Stimulated activated CD4-positive, alpha-beta T cell treated with anti-CD3 and anti-CD28 coated beads, Interleukin-4, amount 100 ng/mL, for 4 hours (primary cell): ENCODE measurements at regions not wholly inside any gene's neighbourhood (a gene's known extent, or its start where the extent isn't known, plus 50 kb on each side); places are given as distances from the start of the nearest gene placed in this dataset.

Experiments used
- DNase-seq, 2 experiments: peaks; one replicate each; pipeline ENCODE4 v3.0.0-alpha.2; 2020

DNA sequence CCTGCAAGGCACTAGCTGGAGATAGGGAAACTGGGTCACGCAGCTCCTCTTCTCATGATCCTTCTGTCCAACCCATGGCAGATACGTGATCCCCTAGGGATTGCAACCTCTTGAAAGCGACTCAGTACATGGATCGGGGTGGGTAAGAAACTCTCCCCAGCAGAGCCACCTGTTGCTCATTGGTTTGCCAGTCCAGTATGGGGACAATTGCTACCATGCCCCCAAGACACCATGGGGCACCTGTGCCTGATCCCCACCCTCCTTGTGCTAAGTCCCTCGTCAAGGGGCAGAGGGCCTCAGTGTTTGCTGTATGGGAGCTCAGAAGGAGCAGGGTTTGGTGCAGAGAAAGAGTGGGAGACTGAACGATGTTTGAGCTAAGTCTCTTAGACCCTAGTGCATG, 500.9 kb downstream of the ENC1 start:
- no peak for DNase-seq

DNA sequence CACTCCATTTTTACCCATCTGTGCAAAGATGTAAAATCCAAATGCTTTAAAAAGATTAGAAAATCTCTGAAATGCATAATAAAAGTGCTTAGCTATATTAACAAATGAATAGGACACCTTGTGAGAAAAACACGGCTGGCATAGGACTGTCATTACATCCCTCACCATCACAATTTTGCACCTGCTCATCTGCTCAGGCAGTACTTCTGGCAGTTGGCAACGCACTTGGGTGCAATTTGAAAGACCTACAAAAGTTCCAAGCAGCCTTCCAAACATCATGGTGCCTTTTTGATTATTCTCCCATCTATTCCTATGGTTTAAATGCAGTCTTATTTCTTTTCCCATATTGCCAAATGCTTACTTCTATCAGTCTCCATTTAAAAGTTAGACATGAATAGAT, 501.8 kb downstream of the ENC1 start:
- no peak for DNase-seq

DNA sequence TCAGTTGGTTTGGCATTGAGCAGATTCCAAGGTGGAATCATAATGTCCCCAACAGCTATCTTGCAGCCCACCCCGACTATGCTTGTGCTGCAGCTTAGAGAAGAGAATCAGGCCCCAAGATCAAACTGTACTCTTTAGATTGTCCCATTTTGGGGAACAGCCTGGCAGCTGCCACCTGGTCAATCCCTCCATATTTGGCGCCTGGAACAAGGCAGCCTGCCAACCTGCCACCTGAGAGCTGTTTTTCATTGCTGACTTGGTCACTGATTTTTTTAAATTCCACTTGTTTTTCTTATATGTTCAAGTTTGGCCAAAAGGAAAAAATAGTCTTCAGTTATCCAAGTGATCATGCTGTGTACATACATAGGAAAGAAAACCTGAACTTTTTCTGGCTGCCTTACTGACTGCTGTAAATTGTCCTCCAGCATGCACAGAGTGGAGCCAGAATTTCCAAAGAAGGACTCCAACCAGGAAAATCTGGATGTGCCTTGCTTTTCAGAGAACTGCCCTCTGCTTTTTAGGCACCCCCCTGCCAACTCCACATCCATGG, 504.2 kb downstream of the ENC1 start:
- no peak for DNase-seq

DNA sequence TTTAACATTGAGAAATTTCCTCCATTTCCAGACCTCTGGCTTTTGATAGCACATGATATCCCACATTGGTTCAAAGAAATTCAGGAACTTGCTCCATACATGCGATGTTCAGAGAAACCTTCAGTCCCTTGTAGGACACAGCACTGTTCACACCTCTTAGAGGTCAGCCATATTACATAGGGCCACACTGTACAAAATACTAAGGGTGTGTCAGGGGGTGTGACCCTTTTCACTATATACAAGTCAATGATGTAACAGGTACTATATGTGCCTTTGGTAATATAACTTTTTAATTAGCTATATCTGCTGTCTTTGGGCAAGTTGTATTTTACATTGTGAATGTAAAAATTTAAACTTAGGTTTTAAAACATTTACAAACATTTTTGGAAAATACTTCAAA, 505.5 kb downstream of the ENC1 start:
- no peak for DNase-seq

DNA sequence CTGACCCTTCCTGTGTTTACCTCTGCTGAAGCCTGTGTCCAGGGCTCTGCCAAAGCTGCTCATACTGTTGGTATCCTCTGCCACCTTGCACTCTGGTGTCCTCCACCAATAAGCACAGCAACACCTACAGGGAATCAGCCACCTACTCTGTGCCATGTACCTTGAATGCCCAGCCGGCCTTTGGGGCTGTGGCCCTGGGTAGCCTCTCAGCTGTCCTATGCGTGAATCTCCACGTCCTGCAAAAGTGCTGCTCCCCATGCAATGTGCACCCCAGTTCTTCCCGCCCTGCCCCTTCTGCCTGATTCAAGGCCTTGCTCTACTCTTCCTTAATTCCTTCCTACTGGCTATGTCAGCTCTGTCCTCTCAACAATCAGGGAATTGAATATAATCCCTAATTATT, 506.5 kb downstream of the ARHGEF28 start:
- DNase-seq = no peak

DNA sequence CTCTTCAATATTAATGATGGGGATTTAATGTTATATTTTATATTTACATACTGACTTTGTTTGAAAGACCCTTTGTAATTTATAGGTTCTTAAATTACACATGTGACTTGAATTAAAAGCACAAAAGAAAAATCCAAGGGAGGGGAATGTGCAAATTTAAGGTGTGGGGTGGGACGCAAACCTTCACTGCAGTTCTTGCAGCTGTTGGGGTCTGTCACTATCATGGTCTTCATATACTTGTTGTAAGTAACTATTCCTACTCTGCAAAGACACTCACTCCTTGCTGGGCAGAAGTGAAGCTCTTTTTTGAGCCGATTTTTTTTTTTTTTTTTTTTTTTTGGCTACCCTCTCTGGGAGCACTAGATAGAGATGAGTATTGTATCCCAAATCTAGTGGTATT, 505.3 kb downstream of the ARHGEF28 start:
- DNase-seq = no peak

DNA sequence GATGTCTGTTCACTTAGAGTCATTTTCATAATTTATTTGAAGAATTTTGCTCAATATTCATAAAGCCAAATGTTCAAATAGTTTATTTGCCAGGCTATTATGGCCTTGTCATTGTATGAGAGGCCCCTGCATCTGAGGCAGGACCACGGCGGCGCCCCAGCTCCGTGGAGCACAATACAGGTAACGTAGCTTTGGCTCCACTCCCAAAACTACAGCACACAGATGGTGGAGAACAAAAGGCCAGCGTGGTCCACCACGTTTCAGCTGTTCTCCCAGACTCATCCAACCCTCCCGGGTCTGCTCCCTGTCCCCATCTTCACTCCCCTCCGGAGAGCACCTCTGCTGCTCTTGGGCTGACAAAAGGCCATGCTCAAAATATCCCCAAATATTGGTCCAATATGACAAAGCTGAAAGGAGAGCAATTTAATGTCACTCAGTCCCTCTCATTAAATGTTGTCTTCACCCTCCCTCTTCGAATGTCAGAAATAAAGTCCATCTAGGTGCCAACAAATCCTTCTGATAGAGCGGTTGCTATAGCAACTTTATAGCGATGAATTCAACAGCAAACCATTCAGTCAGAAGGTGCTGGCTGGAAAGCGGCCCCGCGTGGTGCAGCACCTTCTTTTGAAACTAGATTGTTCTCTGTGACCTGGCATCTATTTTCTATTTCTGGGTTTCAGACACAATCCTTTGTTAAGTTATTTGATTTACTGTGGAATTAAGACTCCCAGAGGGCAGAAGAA, 504.3 kb downstream of the ARHGEF28 start:
- DNase-seq = no peak

DNA sequence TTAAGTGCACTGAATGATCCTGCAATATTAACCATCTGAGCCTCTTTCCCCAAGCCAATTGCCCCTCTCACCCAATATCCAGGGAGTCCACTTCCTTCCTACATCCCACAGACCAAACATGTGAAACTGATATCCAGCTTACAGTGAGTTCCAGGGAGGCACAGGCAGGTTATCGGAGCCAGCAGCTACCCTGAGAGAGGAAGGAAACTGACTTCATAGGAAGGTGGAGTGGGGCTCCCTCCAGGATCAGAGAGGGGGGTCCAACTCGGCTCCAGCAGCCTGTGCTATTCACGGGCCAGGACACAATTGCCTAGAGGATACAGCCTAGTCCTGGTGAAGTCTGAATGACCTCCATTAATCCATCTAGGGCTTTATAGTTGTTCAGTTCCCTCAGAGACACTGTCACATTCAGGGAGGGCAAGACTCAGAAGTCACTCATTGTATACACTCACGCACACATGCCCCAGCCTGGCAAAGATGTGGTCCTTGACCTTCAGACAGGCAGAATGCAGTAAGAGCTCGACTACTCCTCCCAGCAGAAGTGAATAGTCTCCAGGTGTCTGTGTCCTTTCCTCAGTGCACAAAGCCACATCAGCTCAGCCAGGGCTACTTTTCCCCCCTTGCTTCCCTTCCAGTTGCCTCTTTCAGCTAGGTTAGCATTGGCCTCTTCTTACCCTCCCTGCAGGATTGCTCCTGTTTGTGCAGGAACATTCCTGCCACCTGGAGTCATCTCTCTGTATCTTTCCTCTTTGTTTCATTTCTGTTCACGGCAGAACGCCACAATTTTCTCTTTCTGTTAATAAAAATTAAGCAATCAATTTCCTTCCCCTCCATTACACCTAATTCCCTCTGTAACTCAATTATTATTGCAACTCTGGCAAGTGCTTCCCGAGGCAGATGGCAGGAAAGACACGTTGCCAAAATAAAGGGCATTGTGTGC, 501.7 kb downstream of the ARHGEF28 start:
- no peak for DNase-seq

DNA sequence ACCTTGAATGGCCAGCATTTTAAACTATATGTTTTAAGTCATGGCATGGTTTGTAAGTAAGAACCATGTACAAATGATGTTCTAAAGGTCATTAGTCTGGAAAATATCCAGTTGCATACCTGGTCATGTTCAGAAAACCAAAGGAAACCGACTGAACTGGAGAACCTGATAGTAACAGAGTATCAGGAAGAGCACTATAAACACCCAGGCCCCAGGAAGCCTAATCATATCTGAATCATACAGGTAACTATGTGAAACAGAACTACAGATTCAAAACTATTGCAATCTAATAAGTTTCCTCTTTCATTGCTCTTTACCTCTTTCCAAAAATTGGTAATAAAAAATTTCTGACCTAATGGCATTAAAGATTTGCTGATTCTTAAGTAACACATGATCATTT, 500.3 kb downstream of the ARHGEF28 start:
- DNase-seq = no peak

DNA sequence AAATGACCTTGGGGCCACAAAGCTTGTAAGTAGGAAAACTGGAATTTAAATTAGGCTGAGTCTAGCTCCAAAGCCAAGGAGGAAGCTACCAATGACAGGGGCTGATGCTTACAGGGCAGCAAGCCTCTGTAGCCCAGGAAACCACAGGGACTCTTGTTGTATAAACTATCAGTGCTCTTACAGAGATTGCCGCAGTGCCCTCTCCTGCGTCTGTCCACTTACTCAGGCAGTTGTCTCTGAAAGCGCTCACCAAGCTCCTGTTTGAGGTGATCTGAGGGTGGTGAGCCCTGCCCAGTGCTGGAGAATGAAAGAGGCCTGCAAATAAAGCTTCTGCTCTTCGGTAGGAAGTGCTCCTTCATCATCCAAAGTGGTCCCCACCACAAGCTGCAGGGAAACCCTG, 498.8 kb downstream of the ARHGEF28 start:
- DNase-seq = no peak

DNA sequence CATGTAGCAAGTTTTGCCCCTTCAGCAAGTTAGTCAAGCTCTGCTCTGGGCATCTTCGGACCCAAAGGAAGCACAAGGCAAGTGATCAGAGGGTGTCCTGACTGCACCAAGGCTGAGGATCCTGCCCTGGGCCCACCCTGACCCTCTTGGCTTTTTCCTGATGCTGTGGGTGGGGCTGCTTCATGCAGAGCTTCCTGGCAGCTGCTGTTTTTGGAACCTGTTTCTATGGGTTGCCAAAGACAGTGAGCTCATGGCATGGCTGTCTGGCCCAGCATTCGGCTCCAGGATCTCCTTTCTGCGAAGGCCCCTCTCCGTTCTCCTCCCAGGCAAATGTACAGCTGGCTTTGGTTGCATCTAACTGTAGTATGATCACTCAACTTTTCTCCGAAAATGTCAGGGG, 497.9 kb downstream of the ARHGEF28 start:
- DNase-seq = no peak

DNA sequence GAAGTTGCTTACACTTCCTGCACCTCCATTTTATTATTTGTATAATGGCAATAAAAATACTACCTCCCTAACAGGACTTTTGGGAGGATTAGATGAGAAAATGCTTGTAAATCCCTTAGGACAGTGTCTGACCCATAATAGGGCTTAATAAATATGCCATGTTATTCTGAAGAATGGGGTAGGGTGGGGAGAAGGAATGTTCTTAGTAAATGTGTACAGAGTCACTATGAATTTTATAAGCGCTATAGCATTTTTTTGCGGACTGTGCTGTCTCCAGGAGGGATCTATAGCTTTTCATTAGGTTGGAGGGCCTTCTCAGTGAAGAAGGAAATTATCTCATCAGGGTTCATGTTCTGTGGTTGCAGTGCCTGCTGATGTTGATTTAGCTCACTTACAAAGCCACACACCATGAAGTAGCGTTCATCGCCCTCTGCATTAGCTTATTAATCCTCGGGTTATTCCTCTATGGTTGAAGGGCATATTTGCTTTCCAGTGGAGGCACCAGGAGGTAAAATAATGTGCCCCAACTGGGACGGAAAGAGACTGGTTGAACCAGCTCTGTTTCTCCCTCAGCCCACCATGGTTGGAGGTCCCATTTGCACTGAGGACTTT, 497.1 kb downstream of the ARHGEF28 start:
- DNase-seq = no peak

DNA sequence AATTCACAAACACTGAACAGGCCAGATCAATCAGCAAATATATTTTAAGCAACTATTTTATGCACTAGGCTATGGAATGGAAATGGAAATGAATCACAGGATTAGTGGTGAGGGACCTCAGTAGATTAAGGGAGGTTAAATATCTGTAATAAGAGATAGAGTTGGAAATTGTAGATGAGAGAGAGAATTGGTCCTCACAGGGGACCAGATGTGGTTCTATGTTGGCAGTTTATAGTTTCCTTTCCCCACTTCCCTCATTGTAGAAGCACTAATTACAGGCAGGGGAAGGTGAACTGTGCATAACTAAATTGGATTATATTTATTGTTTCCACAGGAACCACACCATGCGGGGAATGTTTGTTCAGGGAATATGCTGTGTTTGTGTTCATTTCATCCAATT, 496.2 kb downstream of the ARHGEF28 start:
- DNase-seq = no peak

DNA sequence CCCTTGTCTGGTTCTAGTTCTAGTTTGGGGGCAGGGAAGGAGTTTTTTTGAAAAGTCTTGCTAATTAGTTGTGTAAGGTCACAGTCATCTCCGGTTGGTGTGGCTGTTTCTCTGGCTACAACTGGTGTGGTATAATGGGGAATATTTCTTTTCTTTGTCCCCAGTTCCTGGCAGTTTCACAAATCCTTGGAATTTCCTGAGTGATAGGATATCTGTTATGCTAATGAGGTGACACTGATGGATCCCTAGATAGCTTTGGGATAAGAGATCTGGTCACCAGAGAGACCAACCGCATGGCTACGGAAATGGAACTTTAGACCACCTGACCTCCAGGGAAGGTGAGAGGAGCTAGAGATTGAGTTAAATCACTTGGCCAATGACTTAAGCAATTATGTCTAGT, 494.6 kb downstream of the ARHGEF28 start:
- no peak for DNase-seq

DNA sequence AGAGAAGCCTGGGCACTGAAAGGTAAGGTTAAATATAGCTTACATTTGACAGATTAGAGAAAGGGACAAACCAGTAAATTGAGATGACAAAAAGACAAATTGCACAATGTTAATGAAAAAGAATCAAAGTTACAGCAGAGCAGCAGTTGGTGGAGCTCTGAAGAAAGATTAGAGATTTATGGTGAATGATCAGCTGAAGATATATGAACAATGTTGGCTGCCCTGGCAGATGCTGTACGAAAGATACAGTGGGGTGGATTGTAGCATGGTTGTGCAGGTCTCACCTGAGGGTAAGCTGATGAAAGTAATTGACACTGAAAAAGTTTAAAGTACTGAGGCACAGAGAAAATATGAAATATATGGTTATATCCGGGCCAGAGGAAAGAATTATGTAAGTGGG, 492.1 kb downstream of the ARHGEF28 start:
- DNase-seq = no peak

DNA sequence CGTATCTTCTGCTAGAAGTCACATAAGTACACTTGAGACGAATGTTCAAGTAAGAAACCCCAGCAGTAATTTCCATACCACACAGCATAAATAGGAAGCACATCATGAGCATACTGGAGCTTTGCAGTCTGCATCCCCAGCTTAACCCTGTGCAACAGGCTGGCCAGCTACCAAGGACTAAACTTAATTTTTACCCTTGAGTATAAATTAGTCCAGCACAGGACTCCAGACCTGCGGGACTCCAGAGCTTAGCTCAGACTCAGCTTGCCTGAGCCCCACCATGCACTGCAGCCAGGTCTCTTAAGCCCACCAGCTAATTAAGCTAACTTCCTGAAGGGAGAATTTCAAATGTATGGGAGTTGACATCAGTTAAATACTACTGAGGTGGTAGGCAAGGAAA, 491.0 kb downstream of the ARHGEF28 start:
- DNase-seq = no peak

DNA sequence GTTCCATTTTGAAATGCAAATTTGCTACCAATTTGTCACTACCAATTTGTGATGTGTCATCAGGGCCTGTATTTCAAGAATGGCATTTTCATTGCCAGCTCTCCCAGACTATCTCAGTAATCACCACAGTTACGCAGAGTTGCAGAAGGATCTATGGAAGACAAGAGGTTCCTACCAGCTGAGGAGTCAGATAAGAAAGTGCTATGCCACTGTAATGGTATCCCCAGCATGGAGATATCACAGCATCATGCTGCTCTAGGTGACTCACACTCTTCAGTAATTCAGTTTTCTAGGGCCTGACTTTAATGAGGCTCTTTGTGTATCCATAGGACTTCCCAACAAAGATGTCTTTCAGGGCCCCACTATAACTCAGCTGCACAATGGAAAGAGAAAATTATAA, 490.3 kb downstream of the ARHGEF28 start:
- no peak for DNase-seq

DNA sequence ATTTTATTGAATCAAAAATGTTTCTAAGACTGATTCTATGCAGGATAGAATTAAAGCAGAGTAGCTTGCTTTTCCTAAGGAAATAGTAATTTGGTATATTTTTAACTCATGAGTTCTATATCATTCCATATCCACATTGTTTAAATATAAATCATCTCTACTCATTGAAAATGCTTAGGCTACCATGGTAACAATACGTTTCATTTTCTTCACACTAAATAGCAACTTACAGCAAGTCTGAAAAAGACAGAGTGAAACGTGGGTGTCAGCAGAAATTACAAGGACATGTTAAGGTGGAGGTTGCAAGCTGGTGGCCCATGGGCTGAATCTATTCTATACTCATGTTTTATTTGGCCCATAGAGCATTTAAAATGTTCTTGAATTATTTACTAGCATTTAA, 487.9 kb downstream of the ARHGEF28 start:
- no peak for DNase-seq

DNA sequence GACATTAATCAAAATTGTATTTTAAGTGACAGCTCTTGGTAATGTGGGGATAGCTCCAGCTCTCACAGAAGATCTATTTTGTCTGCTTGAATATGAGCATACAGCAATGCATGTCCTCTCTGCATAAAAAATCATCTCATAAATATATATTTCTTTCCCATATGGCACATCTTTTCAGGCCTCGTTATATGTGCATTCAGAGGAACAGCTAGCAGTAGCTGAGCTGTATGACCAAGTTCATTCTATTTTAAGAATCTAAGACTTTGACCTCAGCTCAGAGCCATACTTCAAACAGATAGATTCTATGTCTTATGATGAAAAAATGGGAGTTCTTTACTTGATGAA, 487.2 kb downstream of the ARHGEF28 start:
- DNase-seq = no peak

DNA sequence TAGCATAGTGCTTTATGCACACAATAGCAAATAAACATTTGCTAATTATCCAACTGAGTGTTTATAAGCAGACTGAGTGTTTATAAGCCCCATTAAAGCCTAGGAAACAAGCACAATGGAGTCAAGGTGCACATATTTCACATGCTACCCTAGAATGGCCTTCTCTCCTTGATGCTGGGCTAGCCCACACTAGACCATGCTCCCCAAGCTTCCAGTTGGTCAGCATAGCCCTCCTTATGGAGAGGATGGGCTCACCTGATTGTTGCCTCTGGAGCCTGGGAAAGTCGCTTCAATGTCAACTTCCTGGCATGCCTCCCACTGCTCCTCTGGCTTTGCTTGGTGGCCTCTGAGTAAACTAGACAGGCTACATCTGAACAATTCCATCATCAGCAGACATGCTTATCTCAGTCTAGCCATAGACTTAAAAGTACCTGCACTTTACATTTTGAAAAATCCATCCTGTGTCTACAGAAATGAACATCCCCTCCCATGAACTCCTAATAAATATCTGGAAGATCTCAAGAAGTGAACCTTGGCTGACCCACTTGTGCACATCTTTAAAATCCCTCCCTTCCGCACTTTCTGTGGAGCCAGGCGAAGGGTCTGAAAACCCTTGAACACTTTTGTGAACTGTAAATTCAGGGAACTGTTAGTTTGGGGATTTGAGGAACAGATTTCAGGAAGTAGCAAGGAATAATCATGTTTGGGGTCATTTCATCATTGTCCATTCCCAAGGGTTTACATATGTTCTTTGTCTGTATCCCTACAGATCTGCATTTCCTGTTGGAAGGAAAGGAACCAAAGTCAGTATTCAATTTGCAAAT, 486.6 kb downstream of the ARHGEF28 start:
- no peak for DNase-seq

DNA sequence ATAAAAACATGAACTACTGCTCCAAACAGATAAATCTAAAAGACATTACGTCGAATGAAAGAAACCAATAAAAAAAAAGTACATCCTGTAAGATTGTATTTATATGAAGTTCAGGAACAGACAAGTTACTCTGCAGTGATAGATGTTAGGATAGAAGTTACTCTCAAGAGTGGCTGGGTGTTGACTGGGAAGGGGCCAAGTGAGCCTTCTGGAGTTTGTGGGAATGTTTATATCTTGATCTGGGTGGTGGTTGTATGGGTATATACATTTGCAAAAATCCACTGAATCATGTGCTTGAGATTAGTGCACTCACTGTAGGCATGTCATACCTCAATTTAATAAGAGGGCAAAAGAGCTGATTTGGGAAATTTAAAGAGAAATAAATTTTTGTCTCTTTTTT, 485.8 kb downstream of the ARHGEF28 start:
- no peak for DNase-seq

DNA sequence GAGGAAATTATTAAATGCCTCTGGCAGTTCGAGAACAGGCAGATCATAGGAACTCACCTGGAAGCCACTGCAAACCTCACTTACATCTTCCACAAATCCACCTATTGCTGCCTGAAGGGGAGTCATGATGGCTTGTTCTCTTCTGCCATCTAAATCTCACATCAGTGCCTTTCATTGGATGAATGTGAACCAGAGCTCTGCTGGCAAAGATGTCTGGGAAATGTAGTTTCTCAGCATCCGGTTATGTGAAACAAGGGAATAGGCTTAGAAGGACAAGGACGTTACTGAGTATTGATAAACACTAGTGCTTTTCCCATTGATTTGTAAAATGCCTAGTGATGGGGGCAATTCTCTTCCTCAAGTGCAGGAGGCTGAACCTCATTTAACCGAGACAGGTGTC, 483.3 kb downstream of the ARHGEF28 start:
- DNase-seq = no peak

DNA sequence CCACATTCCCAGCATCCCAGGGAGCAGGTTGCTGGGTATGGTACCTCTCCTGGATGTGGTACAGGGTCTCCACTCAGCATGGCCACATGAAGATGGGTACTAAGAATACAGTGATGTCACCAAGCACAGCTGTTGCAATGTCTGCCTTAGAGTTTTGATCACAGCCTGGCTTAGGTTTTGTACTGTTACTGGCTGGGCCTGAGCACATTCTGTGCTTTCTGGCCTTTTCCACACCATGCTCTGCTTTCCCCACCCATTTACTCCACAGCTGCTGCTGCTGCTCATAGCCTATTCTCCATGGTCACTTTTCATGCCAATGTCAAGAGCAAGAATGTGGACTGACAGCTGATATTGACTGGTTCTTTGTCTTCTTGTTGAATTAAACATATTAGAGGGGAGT, 481.9 kb downstream of the ARHGEF28 start:
- DNase-seq = no peak
